ENCODE measurements at regions not wholly inside any gene's neighbourhood (a gene's known extent, or its start where the extent isn't known, plus 50 kb on each side); places are given as distances from the start of the nearest gene placed in this dataset.
"Not testable (repeated sequence)": the region's sequence is repeated elsewhere in the genome, so short reads cannot be mapped to it uniquely, and the experiment has no call there.

GRCh38 chr10:124179308-124180043 lies 86.1 kb upstream of the CHST15 start:
- no peak for DNase-seq

DNA sequence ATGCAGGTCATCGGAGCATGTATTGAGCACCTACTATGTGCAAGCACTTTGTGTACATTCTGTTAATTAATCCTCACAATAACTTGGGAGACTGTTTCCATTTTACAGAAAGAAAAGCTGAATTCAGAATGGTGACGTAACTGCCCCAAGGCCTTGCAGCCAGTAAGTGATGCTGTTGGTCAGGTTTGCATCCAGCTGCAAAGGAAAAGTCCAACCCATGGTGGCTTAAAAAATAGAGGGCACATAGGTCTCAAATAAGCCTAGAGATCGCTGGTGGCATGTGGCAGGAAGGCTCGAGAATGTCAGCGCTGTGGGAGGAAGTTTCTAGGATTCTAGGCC lies 83.8 kb upstream of the CHST15 start:
- no peak for DNase-seq

DNA sequence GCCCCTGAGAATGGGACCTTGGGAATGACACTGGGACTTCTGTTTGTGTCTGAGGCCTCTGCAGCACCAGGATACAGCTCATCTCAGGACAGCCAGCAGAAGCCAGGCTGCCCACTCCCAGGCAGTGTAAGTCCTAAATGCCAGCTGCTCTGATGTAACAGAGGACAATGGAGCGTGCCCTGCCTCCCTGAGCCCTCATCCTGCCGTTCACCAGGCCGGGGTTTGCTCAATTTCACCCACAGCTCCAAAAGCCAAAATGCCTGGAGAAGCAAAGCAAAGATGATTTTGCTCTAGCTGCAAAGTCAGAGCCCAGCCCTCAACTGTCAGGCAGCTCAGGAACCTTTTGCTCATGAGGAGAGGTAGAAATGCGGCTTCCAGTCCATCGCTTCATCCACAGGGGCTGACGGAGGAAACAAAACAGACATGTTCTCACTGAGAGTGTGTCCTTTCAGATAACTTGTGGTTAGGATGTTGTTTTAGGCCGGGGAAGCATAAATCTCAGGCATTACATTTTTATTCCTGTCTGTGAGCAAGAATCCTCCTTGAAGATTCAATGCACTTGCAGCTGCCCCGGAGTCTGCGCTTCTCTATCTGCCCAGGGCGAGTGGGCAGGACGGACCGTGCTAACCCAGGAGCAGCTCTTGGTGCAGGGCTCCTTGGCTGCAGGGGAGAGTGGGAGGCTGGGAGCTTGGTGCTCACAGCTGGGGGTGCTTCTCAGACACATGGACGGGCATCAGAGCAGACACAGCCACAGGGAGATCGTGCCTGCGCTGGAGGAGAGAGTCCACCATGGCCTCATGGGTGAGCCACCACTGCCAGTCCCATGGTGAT lies 83.2 kb upstream of the CHST15 start:
- no peak for DNase-seq

DNA sequence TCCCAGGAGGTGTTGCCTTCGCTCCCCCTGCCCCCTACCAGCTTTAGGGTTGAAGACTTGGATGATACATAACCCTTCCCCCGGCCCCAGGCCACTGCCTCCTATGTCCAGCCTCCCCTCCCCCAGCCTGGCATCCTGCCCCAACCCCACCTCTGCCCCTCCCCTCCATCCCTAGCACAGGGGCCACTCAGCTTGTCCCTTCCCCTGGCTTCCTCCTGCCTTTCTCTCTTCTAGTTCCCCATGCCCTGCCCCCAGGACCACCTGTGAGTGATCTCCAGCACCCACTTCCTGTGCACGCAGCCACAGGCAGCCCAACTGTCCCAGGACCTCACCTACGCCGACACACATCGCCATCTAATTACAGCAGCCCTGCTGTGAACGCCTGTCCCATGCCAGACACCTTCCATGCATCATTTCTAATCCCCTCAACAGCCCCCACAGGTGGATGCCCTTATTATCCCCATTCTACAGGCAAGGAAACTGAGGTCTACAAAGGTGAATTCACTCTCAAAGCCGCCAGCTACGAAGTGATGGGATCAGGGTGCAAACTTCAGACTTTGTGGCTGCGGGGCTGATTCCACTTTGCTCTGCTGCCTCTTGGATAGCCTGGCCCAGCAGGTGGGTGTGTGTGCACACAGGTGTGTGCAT lies 82.4 kb upstream of the CHST15 start:
- no peak for DNase-seq

DNA sequence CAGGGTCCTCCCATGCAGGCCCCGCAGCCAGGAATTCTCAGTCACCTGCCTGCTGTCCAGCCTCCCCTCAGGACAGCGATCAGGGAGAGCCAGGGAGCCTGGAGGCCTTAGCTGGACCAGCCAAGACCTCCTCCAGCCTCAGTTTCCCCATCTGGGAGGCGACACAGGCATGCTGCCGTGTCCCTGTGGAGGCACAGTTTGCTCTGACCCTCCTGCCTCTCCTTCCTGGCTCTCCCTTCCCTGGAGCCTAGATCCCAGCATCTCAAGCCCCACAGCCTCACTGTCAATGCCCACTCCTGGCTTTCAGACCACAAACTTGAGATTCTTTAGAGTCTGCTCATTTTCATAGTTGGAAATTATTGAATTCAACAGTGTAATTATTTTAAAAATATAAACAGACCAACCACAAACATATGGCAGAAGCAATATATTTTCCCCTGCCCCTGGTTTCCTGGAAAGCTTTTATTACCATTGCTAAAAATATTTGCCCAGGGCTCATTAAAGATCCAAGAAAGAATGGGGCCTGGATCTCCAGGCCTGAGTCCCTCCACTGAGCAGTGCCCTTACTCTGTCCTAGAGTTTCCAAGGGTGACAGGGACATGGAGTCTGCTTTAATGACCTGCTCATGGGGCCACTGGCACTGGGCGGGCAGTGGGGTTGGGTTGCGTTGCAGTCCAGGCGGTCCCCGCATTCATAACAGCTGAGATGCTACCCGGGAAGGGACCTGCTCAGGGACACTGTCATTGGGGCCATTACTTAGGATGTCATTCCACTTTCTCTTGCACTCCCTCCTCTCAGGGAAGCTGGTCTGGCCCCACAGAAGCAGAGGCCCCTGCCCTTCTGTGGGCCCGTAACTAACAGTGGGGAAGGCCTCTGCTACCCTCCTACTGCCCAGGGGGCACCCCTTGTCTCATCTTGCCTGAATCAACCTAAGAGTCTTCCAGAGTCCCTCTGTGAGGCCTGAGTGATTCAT lies 81.6 kb upstream of the CHST15 start:
- DNase-seq, result no peak

- DNase-seq, result no peak
Observed at GRCh38 chr10:124174071-124174566, 80.7 kb upstream of the CHST15 start.

GRCh38 chr10:124173298-124173900 lies 80.0 kb upstream of the CHST15 start:
- no peak for DNase-seq

GRCh38 chr10:124172181-124172916 lies 79.0 kb upstream of the CHST15 start:
- DNase-seq, result no peak

- no peak for DNase-seq
Observed at GRCh38 chr10:124171561-124171960, 78.2 kb upstream of the CHST15 start.

DNA sequence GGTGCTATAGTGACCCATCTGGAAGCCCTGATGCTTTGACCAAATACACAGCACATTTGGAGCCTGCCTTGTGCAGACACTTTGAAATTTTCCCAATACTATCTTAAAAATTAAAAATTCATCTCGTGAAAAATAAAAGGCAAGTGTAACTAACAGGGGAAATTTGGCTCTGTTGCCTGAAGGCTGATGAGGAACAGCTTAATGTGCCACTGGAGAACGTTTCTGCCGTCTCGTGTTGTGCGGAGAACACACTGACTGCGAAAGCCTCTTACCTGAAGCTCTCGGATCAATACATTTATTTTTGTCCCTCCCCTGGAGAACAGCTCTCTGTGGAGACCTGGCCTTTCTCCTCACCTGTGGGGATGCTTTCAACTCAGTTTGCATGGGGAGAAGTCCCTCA lies 77.2 kb upstream of the CHST15 start:
- DNase-seq, result no peak

DNA sequence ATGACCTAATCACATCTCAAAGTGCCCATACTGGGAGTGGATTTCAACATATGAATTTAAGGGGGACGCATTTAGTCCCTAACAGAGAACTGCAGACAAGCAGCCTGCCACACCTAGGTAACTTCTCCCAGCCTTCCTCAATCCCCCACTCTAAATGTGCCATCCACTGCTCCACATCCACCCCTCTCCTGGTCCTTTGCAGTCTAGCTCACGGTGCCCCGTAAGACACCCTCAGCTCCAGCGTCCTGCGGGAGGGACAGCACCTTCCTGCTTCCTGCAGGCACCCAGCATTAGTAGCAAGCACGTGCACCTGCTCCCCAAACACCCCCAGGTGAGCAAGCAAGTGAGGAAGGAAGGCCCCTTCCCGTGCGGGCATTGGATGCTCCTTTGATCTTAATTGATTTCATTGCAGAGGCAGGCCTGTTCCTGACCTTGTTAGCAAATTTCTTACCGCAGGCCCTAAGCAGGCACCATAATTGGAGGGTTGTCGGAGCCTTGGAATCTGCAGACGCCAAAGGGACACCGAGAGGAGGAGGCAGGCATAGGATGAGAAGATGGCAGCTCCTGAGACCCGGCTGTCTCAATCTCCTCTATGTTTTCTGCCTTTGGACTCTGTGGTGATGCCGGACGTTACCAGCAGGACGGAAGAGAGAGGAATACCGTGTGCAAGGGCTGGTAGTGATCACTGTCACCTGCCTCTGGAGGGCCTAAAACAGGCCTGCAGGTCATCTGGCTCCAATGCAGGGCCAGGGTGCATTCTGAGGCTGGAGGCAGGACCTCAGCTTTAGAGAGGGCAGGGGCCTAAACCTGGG lies 75.8 kb upstream of the CHST15 start:
- DNase-seq, result no peak

DNA sequence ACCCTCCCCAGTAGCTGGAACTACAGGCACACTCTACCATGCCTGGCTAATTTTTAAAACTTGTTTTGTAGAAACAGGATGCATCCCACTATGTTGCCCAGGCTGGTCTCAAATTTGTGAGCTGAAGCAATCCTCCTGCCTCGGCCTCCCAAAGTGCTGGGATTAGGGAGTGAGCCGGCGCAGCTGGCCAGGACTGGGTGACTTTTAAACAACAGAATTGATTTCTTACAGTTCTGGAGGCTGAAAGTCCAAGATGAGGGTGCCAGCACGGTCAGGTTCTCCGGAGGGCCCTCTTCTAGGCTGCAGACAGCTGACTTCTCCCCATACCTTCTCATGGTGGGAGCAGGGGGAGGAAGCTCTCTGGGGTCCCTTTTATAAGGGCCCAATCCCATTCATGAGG lies 75.2 kb upstream of the CHST15 start:
- DNase-seq, result no peak

DNA sequence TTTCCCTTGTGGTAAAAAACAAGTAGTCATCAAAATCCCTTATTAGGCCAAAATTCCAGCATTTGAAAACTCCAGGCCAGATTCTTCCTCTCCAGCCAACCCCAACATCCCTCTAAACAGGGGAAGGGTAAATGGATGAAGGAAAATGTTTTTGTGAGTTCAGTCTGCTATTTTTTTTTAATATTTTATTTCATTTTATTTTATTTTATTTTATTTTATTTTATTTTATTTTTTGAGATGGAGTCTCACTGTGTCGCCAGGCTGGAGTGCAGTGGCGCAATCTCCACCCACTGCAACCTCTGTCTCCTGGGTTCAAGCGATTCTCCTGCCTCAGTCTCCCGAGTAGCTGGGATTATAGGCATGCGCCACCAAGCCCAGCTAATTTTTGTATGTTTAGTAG lies 74.5 kb upstream of the CHST15 start:
- not testable (repeated sequence) for DNase-seq

GRCh38 chr10:124166431-124167125 lies 73.2 kb upstream of the CHST15 start:
- DNase-seq, result no peak

- no peak for DNase-seq
Observed at GRCh38 chr10:124165827-124166226, 72.4 kb upstream of the CHST15 start.

DNA sequence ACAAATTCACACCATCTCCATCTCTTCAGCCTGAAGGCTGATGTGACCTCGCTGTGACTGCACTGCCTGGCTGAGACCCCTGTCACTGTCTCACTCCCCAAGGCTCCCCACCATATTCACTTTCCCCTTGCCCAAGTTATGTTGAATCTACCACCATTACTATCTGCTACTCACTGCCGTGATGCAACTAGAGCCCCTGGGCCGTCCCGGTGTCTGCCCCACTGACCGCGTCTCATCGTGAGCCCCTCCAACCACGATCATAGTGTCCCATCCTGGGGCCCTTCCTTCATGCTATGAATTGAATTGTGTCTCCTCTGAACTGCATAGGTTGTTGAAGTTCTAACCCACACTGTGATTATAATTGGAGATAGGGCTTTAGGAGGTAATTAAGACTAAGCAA lies 71.9 kb upstream of the CHST15 start:
- no peak for DNase-seq

- DNase-seq, result no peak
Observed at GRCh38 chr10:124164264-124164663, 70.9 kb upstream of the CHST15 start.

DNA sequence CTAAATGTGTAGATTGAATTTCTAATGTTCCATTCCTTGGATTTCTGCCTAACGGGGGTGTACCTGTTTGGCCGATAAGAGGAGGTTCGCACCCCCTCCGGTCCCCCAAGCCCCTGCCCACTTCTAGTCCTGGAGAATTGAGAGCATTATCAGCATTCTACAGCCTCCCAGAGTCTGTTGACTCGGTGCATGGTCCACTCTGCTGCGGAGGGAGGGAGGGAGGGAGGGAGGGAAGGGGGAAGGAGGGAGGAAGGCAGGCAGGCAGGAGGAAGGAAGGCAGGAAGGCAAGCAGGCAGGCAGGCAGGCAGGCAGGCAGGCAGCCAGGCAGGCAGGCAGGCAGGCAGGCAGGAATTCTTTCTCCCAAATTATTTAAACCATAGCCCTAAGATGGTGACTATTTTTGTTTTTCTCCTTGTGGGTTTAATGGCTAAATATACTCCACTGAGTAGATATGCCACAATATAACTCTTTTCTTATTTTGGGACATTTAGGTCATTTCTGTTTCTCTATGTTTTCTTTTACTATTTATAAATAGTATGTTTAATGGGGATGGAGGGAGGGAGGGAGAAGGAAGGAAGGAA lies 69.5 kb upstream of the CHST15 start:
- DNase-seq, result no peak

DNA sequence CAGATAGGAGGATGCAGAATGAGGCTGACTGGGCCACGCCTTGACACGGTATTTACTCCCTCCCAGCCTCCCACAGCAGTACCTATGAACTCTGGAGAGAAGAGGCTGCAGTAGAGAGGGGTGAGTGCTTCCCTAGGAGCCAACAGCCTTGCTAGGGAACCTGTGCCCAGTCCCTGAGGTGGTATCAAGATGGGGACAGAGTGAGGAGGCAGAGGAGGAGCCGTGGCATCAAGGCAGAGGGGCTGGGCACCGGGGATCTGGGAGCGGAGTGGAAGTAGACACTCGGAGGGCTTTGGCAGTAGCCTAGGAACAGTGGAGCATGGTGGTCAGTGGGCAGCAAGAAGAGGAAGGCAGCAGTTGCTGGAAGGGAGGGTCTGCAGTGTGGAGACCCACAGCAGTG lies 68.7 kb upstream of the CHST15 start:
- no peak for DNase-seq

Measured in C1 segment of cervical spinal cord (tissue), 14 donors.